Effector memory CD8-positive, alpha-beta T cell (primary cell): ENCODE measurements at regions not wholly inside any gene's neighbourhood (a gene's known extent, or its start where the extent isn't known, plus 50 kb on each side); places are given as distances from the start of the nearest gene placed in this dataset.
A peak's percentile ranks its signal among the peaks of the same experiment; 100 is the strongest.
"Not testable (repeated sequence)": the region's sequence is repeated elsewhere in the genome, so short reads cannot be mapped to it uniquely, and the experiment has no call there.

Experiments used
- ATAC-seq: fragments of 150-1000 bp; cut with Tn5 transposase; replicated peaks from 2 replicates; pipeline ENCODE4 v1.10.0; 2021; ENCODE audit warnings: mild to moderate bottlenecking, moderate library complexity
- DNase-seq, 3 experiments: peaks; one replicate each; pipeline ENCODE4 v3.0.0; 2021
- H3K27ac Mint-ChIP-seq, 2 donors: one replicate each; pipeline ENCODE4 v1.8.0; 2022; ENCODE audit warnings: mild to moderate bottlenecking in 2 of 2, mixed read lengths in 2 of 2, moderate library complexity in 2 of 2
- H3K27me3 Mint-ChIP-seq, 2 donors: one replicate each; pipeline ENCODE4 v1.8.0; 2022; ENCODE audit warnings: mixed read lengths in 2 of 2
- H3K36me3 Mint-ChIP-seq: one replicate; pipeline ENCODE4 v1.8.0; 2022; ENCODE audit warnings: mild to moderate bottlenecking, moderate library complexity, mixed read lengths; ENCODE audit not compliant: insufficient read depth
- H3K4me1 Mint-ChIP-seq, 2 donors: one replicate each; pipeline ENCODE4 v1.8.0; 2022; ENCODE audit warnings: low read depth in 2 of 2, mixed read lengths in 2 of 2
- H3K4me3 Mint-ChIP-seq, 2 donors: one replicate each; pipeline ENCODE4 v1.8.0; 2022; ENCODE audit warnings: mild to moderate bottlenecking in 2 of 2, mixed read lengths in 2 of 2, moderate library complexity in 2 of 2
- H3K9me3 Mint-ChIP-seq, 2 donors: one replicate each; pipeline ENCODE4 v1.8.0; 2022; ENCODE audit warnings: mixed read lengths in 2 of 2

- Mint-ChIP-seq H3K4me1 (peaks cover 0 to 1% of the 10 kb centered on the region in 2 donors), H3K27ac (no peak overlapping the region), H3K9me3 (no peaks in the 10 kb centered on the region), H3K27me3 (no peaks in the 10 kb centered on the region), H3K4me3 (no peak overlapping the region), H3K36me3 (no peaks in the 10 kb centered on the region)
- DNase-seq (no peak), ATAC-seq (no peak)
Observed at GRCh38 chr3:8336456-8336855, 165.2 kb upstream of the LMCD1 start.

- no peaks in the 10 kb centered on the region for H3K27me3 Mint-ChIP-seq
- H3K27ac Mint-ChIP-seq: no peak overlapping the region
- peaks cover 0 to 1% of the 10 kb centered on the region in 2 donors for H3K4me1 Mint-ChIP-seq
- ATAC-seq: no peak
- no peak overlapping the region for H3K4me3 Mint-ChIP-seq
- H3K9me3 Mint-ChIP-seq: no peaks in the 10 kb centered on the region
- H3K36me3 Mint-ChIP-seq: no peaks in the 10 kb centered on the region
- DNase-seq: no peak
Observed at GRCh38 chr3:8338424-8338823, 163.2 kb upstream of the LMCD1 start.

GRCh38 chr3:8341821-8342247 is 159.8 kb upstream of the LMCD1 start:
- H3K9me3 Mint-ChIP-seq: peaks cover 3 to 15% of the 10 kb centered on the region in 2 donors
- peaks cover 0 to 1% of the 10 kb centered on the region in 2 donors for H3K4me1 Mint-ChIP-seq
- H3K27ac Mint-ChIP-seq: no peak overlapping the region
- no peaks in the 10 kb centered on the region for H3K27me3 Mint-ChIP-seq
- H3K36me3 Mint-ChIP-seq: no peaks in the 10 kb centered on the region
- ATAC-seq (no peak), DNase-seq (no peak)
- H3K4me3 Mint-ChIP-seq: no peak overlapping the region

GRCh38 chr3:8343058-8343457 is 158.6 kb upstream of the LMCD1 start:
- H3K27me3 Mint-ChIP-seq: no peaks in the 10 kb centered on the region
- no peak overlapping the region for H3K4me3 Mint-ChIP-seq
- no peak overlapping the region for H3K27ac Mint-ChIP-seq
- ATAC-seq (no peak), DNase-seq (no peak)
- no peaks in the 10 kb centered on the region for H3K36me3 Mint-ChIP-seq
- H3K9me3 Mint-ChIP-seq: peaks cover 3 to 15% of the 10 kb centered on the region in 2 donors
- peaks cover 0 to 1% of the 10 kb centered on the region in 2 donors for H3K4me1 Mint-ChIP-seq

DNA sequence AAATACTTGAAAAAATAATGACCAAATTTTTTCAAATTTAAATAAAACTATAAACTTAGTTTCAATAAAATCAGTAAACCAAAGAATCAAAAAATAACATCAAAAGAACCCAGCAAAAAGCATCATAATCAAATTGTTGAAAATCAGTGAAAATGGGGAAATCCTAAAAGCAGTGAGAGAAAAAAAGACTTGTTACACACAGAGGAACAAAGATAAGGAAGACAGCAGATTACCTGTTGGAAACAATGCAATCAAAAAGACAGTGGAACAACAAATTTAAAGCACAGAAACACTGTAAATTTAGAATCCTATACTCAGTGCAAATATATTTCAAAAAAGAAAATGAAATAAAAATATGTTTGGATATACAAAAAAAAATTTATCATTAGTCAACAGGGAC is 156.2 kb upstream of the LMCD1 start:
- H3K9me3 Mint-ChIP-seq: peaks cover 3 to 15% of the 10 kb centered on the region in 2 donors
- H3K4me3 Mint-ChIP-seq: no peak overlapping the region
- H3K27ac Mint-ChIP-seq: no peak overlapping the region
- no peaks in the 10 kb centered on the region for H3K36me3 Mint-ChIP-seq
- ATAC-seq: no peak
- H3K4me1 Mint-ChIP-seq: no peaks in the 10 kb centered on the region
- H3K27me3 Mint-ChIP-seq: no peaks in the 10 kb centered on the region
- DNase-seq: no peak

DNA sequence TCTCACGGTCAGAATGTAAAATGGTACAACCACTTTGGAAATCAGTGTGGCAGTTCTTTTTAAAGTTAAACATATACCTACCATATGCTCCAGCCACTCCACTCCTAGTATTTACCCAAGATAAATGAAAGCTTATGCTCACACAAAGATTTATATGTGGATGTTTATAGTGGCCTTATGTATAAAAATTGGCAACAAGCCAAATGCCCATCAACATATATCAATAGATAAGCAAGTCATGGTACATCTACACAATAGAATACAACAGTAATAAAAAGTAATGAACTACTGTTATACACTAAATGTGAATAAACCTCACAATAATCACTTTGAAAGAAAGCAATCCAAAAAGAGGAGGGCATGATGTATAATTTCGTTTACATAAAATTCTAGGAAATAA is 153.5 kb upstream of the LMCD1 start:
- Mint-ChIP-seq H3K27me3 (no peaks in the 10 kb centered on the region), H3K27ac (no peak overlapping the region), H3K9me3 (peaks cover 5 to 15% of the 10 kb centered on the region in 2 donors), H3K4me3 (no peak overlapping the region), H3K4me1 (peaks cover 8% of the 10 kb centered on the region in 2 donors), H3K36me3 (no peaks in the 10 kb centered on the region)
- ATAC-seq: no peak
- DNase-seq: no peak

- ATAC-seq (no peak), DNase-seq (no peak)
- Mint-ChIP-seq H3K4me1 (peaks cover 31 to 36% of the 10 kb centered on the region in 2 donors), H3K9me3 (peaks cover under 1 to 5% of the 10 kb centered on the region in 2 donors), H3K4me3 (no peak overlapping the region), H3K27ac (peak overlapping the region in 1 of 2 donors; percentile 73), H3K36me3 (peaks cover 5% of the 10 kb centered on the region), H3K27me3 (no peaks in the 10 kb centered on the region)
Observed at GRCh38 chr3:8352475-8352874, 149.1 kb upstream of the LMCD1 start.

- H3K36me3 Mint-ChIP-seq: peaks cover 13% of the 10 kb centered on the region
- ATAC-seq (no peak), DNase-seq (no peak)
- H3K27ac Mint-ChIP-seq: peak overlapping the region; percentile 53 to 73
- H3K4me1 Mint-ChIP-seq: peaks cover 35 to 45% of the 10 kb centered on the region in 2 donors
- no peak overlapping the region for H3K4me3 Mint-ChIP-seq
- H3K27me3 Mint-ChIP-seq: no peaks in the 10 kb centered on the region
- H3K9me3 Mint-ChIP-seq: peaks cover 8 to 9% of the 10 kb centered on the region in 2 donors
Observed at GRCh38 chr3:8353364-8353763, 148.3 kb upstream of the LMCD1 start.

GRCh38 chr3:8355346-8355745 is 146.3 kb upstream of the LMCD1 start:
- H3K36me3 Mint-ChIP-seq: peaks cover 13% of the 10 kb centered on the region
- peak overlapping the region; percentile 97 to 98 for H3K27ac Mint-ChIP-seq
- peak overlapping the region; percentile 5 to 54 for H3K4me3 Mint-ChIP-seq
- H3K27me3 Mint-ChIP-seq: no peaks in the 10 kb centered on the region
- peaks cover 8 to 11% of the 10 kb centered on the region in 2 donors for H3K9me3 Mint-ChIP-seq
- DNase-seq: no peak
- ATAC-seq: no peak
- H3K4me1 Mint-ChIP-seq: peaks cover 35 to 54% of the 10 kb centered on the region in 2 donors

DNA sequence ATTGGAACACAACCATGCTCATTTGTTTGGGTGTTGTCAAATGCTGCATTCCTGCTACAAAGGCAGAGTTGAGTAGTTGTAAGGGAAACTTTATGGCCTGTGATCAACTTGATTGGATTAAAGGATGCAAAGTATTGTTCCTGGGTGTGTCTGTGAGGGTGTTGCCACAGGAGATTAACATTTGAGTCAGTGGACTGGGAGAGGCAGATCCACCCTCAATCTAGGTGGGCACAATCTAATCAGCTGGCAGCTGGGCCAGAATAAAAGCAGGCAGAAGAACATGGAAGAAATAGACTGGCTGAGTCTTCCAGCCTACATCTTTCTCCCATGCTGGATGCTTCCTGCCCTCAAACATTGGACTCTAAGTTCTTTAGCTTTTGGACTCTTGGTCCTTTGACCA is 145.6 kb upstream of the LMCD1 start:
- not testable (repeated sequence) for ATAC-seq, H3K27me3 Mint-ChIP-seq, DNase-seq
- Mint-ChIP-seq H3K9me3 (peaks cover 9 to 11% of the 10 kb centered on the region in 2 donors), H3K27ac (peak overlapping the region; percentile 97 to 98), H3K4me1 (peaks cover 35 to 54% of the 10 kb centered on the region in 2 donors), H3K4me3 (peak overlapping the region; percentile 68 to 72), H3K36me3 (peaks cover 13% of the 10 kb centered on the region)

GRCh38 chr3:8357859-8358258 is 143.8 kb upstream of the LMCD1 start:
- H3K27me3 Mint-ChIP-seq: no peaks in the 10 kb centered on the region
- peak overlapping the region; percentile 97 to 98 for H3K27ac Mint-ChIP-seq
- H3K4me3 Mint-ChIP-seq: peak overlapping the region; percentile 68 to 72
- peaks cover 29 to 56% of the 10 kb centered on the region in 2 donors for H3K4me1 Mint-ChIP-seq
- H3K9me3 Mint-ChIP-seq: peaks cover 15% of the 10 kb centered on the region in 2 donors
- peaks cover 13% of the 10 kb centered on the region for H3K36me3 Mint-ChIP-seq
- DNase-seq (no peak), ATAC-seq (no peak)

DNA sequence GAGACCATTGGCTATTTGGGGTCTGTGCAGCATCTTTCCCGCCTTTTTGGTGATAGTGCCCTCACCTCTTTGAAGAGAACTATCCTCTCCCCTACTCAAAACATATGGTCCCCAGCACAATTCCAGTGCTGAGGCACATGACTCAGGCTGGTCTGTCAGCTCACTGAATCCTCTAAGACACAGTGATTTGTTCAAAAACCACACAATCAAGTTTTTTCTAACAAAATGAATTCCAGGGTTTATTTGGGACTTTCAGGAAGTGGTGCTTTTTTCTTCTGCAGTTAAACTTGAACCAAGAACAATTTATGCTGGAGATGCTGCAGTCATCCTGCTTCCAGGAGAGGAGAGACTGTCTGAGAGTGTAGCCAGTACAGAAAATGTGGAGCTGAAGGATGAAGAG is 142.5 kb upstream of the LMCD1 start:
- DNase-seq (no peak), ATAC-seq (no peak)
- Mint-ChIP-seq H3K36me3 (peaks cover 13% of the 10 kb centered on the region), H3K27me3 (no peaks in the 10 kb centered on the region), H3K4me3 (no peak overlapping the region), H3K4me1 (peaks cover 26 to 51% of the 10 kb centered on the region in 2 donors), H3K27ac (peak overlapping the region; percentile 97 to 98), H3K9me3 (peaks cover 15% of the 10 kb centered on the region in 2 donors)

GRCh38 chr3:8363200-8363599 is 138.4 kb upstream of the LMCD1 start:
- H3K9me3 Mint-ChIP-seq: peaks cover 8% of the 10 kb centered on the region in 2 donors
- H3K27ac Mint-ChIP-seq: peak overlapping the region in 1 of 2 donors; percentile 50
- no peak for ATAC-seq
- peaks cover 2 to 22% of the 10 kb centered on the region in 2 donors for H3K4me1 Mint-ChIP-seq
- DNase-seq: no peak
- no peaks in the 10 kb centered on the region for H3K36me3 Mint-ChIP-seq
- H3K4me3 Mint-ChIP-seq: no peak overlapping the region
- peaks cover 11 to 14% of the 10 kb centered on the region in 2 donors for H3K27me3 Mint-ChIP-seq

GRCh38 chr3:8365541-8365940 is 136.1 kb upstream of the LMCD1 start:
- no peak for ATAC-seq
- Mint-ChIP-seq H3K9me3 (peaks cover 5 to 8% of the 10 kb centered on the region in 2 donors), H3K27ac (no peak overlapping the region), H3K4me1 (peaks cover 2 to 14% of the 10 kb centered on the region in 2 donors), H3K27me3 (peaks cover 16 to 19% of the 10 kb centered on the region in 2 donors), H3K36me3 (no peaks in the 10 kb centered on the region), H3K4me3 (no peak overlapping the region)
- no peak for DNase-seq
